SK-N-SH treated with all-trans-retinoic acid at 6 μM for 48 hours (cell line): ENCODE measurements at regions not wholly inside any gene's neighbourhood (a gene's known extent, or its start where the extent isn't known, plus 50 kb on each side); places are given as distances from the start of the nearest gene placed in this dataset.
"Not testable (repeated sequence)": the region's sequence is repeated elsewhere in the genome, so short reads cannot be mapped to it uniquely, and the experiment has no call there.

Experiments
- BACH2 ChIP-seq: fragments of 250-450 bp; sonication (Bioruptor Pico); IDR thresholded peaks from 2 replicates; pipeline ENCODE4 v1.9.0; 2021; ENCODE audit warnings: mild to moderate bottlenecking, borderline replicate concordance
- CSDC2 ChIP-seq: fragments of 250-450 bp; sonication (Bioruptor Pico); IDR thresholded peaks from 2 replicates; pipeline ENCODE4 v1.5.0; 2020; ENCODE audit warnings: mild to moderate bottlenecking, moderate library complexity
- GLIS3 ChIP-seq: fragments of 250-450 bp; sonication (Bioruptor Pico); IDR thresholded peaks from 2 replicates; pipeline ENCODE4 v1.5.0; 2020; ENCODE audit warnings: mild to moderate bottlenecking, moderate library complexity
- OSR1 ChIP-seq: fragments of 250-450 bp; sonication (Bioruptor Pico); IDR thresholded peaks from 2 replicates; pipeline ENCODE4 v1.8.0; 2022; ENCODE audit warnings: moderate library complexity, mild to moderate bottlenecking, inconsistent platforms
- RARB ChIP-seq: fragments of 250-450 bp; sonication (Bioruptor Pico); IDR thresholded peaks from 2 replicates; pipeline ENCODE4 v1.8.0; 2021; ENCODE audit warnings: mild to moderate bottlenecking, moderate library complexity
- TCF4 ChIP-seq: fragments of 250-450 bp; sonication (Bioruptor Pico); IDR thresholded peaks from 2 replicates; pipeline ENCODE4 v1.8.0; 2021; ENCODE audit warnings: mild to moderate bottlenecking, moderate library complexity, borderline replicate concordance
- TOX ChIP-seq: fragments of 250-450 bp; sonication (Bioruptor Pico); IDR thresholded peaks from 2 replicates; pipeline ENCODE4 v1.8.0; 2021; ENCODE audit warnings: mild to moderate bottlenecking, moderate library complexity, borderline replicate concordance
- ZC3H10 ChIP-seq: fragments of 250-450 bp; sonication (Bioruptor Pico); IDR thresholded peaks from 2 replicates; pipeline ENCODE4 v1.5.1; 2021; ENCODE audit warnings: mild to moderate bottlenecking, moderate library complexity
- ZFP3 ChIP-seq: fragments of 250-450 bp; sonication (Bioruptor Pico); IDR thresholded peaks from 2 replicates; pipeline ENCODE4 v1.5.0; 2020; ENCODE audit warnings: mild to moderate bottlenecking, moderate library complexity
- ZNF70 ChIP-seq: fragments of 450-650 bp; formaldehyde crosslinking; IDR thresholded peaks from 2 replicates; pipeline ENCODE4 v1.5.0; 2020; ENCODE audit warnings: mild to moderate bottlenecking, moderate library complexity
- TF ChIP-seq, protein P1 (sequence below): fragments of 250-450 bp; sonication (Bioruptor Pico); IDR thresholded peaks from 2 replicates; pipeline ENCODE4 v1.5.0; 2020; ENCODE audit warnings: mild to moderate bottlenecking, moderate library complexity
- TF ChIP-seq, protein P2 (sequence below): fragments of 250-450 bp; sonication (Bioruptor Pico); IDR thresholded peaks from 2 replicates; pipeline ENCODE4 v1.8.0; 2020; ENCODE audit warnings: mild to moderate bottlenecking, moderate library complexity, borderline replicate concordance
- TF ChIP-seq, protein P3 (sequence below): fragments of 250-450 bp; sonication (Bioruptor Pico); IDR thresholded peaks from 2 replicates; pipeline ENCODE4 v1.8.0; 2021; ENCODE audit warnings: low read depth, mild to moderate bottlenecking, moderate library complexity, borderline replicate concordance

DNA sequence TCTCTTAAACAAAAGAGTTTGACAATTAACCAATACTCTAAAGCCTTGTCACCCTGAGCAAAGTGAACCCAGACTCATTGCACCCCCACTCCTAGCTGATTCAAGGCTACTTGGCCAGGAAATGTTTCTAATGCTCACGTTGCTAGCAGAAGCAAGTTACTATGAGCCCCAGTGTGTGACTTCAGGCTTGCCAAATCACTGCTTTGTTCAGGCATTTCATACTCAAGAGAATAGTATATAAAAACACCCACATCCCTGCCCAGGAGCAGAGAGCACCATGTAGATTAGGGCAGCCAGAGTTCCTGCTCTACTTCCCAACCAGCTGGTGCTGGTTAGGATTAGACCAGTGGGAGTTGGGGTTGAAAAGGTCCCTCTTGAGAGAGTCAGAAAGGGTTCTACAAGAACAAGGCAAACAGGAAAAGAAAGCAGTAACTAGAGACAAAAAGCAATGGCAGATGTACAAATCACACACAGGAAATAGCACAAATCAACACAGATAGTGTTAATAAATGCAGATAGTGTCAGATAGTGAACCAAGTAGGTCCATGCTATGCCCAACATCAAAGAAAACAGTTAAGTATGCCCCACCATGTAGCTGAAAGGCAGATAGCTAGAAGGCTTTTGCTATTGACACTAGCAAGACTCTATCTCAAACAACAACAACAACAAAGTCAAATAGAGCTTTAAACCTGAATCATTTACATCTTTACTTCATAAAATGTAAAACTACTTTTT lies 314.3 kb downstream of the GOLGA6L6 start:
- TF ChIP-seq RARB (CRISPR knock-in tag); BACH2 (CRISPR knock-in tag); CSDC2 (CRISPR knock-in tag); ZC3H10; TCF4; ZFP3 (CRISPR knock-in tag); GLIS3 (CRISPR knock-in tag); ZNF70; OSR1 (CRISPR knock-in tag); TOX (CRISPR knock-in tag): not testable (repeated sequence)
- TF ChIP-seq, protein P1, sequence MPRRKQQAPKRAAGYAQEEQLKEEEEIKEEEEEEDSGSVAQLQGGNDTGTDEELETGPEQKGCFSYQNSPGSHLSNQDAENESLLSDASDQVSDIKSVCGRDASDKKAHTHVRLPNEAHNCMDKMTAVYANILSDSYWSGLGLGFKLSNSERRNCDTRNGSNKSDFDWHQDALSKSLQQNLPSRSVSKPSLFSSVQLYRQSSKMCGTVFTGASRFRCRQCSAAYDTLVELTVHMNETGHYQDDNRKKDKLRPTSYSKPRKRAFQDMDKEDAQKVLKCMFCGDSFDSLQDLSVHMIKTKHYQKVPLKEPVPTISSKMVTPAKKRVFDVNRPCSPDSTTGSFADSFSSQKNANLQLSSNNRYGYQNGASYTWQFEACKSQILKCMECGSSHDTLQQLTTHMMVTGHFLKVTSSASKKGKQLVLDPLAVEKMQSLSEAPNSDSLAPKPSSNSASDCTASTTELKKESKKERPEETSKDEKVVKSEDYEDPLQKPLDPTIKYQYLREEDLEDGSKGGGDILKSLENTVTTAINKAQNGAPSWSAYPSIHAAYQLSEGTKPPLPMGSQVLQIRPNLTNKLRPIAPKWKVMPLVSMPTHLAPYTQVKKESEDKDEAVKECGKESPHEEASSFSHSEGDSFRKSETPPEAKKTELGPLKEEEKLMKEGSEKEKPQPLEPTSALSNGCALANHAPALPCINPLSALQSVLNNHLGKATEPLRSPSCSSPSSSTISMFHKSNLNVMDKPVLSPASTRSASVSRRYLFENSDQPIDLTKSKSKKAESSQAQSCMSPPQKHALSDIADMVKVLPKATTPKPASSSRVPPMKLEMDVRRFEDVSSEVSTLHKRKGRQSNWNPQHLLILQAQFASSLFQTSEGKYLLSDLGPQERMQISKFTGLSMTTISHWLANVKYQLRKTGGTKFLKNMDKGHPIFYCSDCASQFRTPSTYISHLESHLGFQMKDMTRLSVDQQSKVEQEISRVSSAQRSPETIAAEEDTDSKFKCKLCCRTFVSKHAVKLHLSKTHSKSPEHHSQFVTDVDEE (CRISPR knock-in tag): not testable (repeated sequence)
- TF ChIP-seq, protein P2, sequence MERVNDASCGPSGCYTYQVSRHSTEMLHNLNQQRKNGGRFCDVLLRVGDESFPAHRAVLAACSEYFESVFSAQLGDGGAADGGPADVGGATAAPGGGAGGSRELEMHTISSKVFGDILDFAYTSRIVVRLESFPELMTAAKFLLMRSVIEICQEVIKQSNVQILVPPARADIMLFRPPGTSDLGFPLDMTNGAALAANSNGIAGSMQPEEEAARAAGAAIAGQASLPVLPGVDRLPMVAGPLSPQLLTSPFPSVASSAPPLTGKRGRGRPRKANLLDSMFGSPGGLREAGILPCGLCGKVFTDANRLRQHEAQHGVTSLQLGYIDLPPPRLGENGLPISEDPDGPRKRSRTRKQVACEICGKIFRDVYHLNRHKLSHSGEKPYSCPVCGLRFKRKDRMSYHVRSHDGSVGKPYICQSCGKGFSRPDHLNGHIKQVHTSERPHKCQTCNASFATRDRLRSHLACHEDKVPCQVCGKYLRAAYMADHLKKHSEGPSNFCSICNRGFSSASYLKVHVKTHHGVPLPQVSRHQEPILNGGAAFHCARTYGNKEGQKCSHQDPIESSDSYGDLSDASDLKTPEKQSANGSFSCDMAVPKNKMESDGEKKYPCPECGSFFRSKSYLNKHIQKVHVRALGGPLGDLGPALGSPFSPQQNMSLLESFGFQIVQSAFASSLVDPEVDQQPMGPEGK (CRISPR knock-in tag): not testable (repeated sequence)
- TF ChIP-seq, protein P3, sequence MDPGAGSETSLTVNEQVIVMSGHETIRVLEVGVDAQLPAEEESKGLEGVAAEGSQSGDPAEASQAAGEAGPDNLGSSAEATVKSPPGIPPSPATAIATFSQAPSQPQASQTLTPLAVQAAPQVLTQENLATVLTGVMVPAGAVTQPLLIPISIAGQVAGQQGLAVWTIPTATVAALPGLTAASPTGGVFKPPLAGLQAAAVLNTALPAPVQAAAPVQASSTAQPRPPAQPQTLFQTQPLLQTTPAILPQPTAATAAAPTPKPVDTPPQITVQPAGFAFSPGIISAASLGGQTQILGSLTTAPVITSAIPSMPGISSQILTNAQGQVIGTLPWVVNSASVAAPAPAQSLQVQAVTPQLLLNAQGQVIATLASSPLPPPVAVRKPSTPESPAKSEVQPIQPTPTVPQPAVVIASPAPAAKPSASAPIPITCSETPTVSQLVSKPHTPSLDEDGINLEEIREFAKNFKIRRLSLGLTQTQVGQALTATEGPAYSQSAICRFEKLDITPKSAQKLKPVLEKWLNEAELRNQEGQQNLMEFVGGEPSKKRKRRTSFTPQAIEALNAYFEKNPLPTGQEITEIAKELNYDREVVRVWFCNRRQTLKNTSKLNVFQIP (CRISPR knock-in tag): not testable (repeated sequence)
